Breast epithelium (tissue), 3 donors: ENCODE measurements at regions not wholly inside any gene's neighbourhood (a gene's known extent, or its start where the extent isn't known, plus 50 kb on each side); places are given as distances from the start of the nearest gene placed in this dataset.

Experiments
- POLR2A ChIP-seq: fragments of 450-650 bp; IDR thresholded peaks from one replicate; pipeline ENCODE4 v1.6.1; 2016; ENCODE audit warnings: antibody characterized with exemption, mild to moderate bottlenecking, moderate library complexity
- POLR2AphosphoS5 ChIP-seq, 3 donors: sonication (generic); formaldehyde crosslinking; IDR thresholded peaks; one replicate each; pipeline ENCODE4 v1.6.1; 2017; ENCODE audit warnings: antibody characterized with exemption in 3 of 3
- TF ChIP-seq, protein P1 (sequence below), 3 donors: fragments of 450-650 bp; IDR thresholded peaks; one replicate each; pipeline ENCODE4 v1.5.1; 2016 to 2017; ENCODE audit warnings: antibody characterized with exemption in 3 of 3, mild to moderate bottlenecking in 3 of 3, moderate library complexity in 3 of 3

DNA sequence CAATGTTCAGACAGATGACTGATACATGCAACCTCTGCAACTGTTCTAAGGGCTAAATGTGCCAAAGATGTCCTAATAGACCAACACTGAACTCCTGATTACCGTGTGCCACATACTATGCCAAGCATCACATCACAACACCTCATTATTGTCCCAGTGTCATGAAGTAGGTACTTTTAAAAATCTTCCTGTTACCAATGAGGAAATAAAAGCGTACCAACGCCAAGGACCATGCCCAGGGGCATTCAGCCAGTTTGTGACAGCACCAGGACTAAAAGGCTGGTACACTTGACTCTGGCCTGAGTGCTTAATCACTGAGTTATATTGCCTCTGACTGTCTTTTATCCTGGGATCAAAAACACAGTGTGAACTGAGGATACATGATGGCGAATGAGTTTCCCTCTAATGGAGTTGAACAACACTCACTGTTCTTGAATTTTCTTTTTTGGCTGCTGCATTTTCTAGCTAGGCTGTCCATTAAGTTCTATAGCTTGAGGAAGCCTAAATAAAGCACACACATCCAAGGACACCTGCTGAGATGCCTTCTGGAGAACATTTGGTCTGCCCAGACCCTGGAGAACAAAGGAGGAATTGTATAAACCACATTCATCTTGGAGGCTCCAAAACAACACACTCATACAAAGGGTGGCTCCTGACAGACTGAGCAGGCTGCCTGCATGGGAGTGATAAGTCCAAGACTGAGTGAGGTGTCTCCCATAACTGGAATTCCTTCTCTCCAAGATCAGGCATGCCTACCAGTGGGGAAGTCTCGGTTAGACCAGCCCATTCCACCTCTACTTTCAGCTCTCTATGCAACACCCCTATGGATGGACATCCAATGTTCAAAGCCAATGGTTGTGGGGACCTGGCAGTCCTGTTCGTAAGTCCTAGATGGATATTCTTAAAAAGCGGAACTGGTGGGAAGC is 126.7 kb upstream of the PRICKLE2 start:
- TF ChIP-seq, protein P1, sequence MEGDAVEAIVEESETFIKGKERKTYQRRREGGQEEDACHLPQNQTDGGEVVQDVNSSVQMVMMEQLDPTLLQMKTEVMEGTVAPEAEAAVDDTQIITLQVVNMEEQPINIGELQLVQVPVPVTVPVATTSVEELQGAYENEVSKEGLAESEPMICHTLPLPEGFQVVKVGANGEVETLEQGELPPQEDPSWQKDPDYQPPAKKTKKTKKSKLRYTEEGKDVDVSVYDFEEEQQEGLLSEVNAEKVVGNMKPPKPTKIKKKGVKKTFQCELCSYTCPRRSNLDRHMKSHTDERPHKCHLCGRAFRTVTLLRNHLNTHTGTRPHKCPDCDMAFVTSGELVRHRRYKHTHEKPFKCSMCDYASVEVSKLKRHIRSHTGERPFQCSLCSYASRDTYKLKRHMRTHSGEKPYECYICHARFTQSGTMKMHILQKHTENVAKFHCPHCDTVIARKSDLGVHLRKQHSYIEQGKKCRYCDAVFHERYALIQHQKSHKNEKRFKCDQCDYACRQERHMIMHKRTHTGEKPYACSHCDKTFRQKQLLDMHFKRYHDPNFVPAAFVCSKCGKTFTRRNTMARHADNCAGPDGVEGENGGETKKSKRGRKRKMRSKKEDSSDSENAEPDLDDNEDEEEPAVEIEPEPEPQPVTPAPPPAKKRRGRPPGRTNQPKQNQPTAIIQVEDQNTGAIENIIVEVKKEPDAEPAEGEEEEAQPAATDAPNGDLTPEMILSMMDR (IDR thresholded peaks at IDR 0.05), result no peak
- TF ChIP-seq POLR2A, result no peak
- TF ChIP-seq POLR2AphosphoS5 (IDR thresholded peaks at IDR 0.05), result peak in 2 of 3 donors; percentile 11 to 56
